CD4-positive, alpha-beta T cell treated with Interleukin-10 for 1 hour (primary cell): ENCODE measurements at regions not wholly inside any gene's neighbourhood (a gene's known extent, or its start where the extent isn't known, plus 50 kb on each side); places are given as distances from the start of the nearest gene placed in this dataset.

Experiments used
- DNase-seq: peaks from one replicate; pipeline ENCODE4 v3.0.0-alpha.2; 2020

DNA sequence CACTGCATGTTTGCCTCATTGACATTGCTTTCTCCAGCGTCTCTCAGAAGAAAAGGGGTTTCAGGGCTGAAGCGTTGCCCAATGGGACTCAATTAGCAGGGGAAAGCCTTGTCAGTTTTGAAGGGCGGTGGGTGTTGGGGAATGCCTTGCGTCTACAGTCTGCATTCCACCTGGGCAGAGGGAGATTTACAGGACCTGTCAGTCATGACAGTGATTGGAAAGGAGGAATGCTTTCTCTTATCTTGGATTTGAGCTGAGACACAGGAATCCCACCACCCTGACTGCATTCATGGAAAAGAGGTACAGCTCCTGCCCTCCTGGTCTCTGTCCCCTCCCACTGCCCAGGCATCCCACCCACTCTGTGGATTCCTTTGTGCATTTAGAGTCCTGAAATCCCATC is 123.9 kb downstream of the ACKR3 start:
- no peak for DNase-seq

DNA sequence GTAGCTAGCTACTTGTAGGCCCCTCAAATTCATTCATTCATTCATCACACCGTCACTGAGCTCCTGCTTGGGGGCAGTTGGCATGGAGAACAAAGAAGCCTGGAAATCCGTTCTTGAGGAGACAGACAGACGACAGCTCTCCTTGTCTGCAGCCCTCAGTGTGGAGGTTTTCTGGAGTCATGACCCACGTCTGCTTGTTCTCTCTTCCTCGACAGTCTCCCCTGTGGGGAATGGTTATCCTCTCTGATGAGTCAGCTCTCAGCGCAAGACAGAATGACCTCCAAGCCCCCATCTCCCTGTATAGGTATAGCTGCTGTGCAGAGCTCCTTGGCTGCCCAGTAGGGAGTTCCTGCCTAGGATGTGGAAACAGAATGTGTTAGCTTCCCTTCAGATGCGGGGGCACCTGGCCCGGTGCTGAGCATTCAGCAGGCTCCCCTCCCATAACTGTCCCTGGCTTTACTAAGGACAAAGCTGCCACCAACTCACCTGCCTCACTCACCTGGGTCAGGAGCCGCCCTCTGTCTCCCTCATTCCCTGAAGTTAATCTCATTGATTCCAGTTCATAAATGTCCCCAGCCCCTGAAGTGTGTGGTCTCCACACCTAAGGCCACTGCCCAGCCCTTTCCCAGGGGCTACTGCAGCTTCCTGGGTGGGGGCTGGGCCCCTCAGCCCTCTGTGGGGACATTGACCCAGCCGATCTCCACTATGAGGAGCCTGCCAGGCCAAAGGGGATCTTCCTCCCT is 124.7 kb downstream of the ACKR3 start:
- DNase-seq: no peak

DNA sequence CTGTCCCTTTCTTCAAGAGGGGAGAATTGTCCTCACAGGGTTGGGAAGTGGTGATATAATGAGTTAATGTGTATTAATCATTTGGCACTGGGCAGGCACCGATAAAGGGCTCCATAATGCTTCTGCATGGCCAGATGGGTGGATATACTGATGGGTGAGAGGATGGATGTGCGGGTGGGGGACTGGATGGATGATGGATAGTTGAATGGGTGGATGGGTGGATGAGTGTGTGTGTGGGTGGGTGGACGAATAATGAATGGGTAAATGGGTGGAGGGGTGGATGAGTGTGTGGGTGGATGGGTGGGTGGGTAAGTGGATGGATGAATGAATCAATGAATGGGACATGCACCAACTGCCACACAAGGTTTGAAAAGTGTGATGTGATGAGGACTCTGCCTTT is 127.2 kb downstream of the ACKR3 start:
- no peak for DNase-seq

DNA sequence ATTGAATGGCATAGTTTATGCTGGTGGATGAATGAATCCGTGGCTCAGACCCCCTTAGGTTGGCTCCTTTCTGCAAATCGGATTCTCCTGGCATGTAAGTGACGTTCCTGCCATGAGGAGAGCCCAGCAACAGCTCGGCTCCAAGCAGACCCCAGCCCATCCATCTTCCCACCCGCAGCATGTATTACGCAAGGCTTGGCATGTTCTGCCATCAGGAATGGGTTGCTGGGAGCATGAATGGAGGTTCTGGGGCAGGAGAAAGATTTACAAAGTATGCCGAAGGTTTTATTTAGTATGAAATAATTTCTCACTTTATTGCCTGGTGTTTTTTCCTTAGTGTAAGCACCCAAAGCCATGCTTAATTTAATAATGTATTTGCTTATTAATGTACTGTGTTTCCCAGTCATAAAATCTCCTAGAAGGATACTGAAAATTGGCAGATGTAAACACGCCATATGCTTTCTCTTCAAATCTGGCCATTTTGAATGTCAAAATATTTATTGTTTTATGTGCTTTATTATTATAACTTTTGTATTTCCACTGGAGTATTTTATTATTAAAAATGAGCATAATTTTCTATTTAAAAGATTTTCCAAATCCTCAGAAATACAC is 128.5 kb downstream of the ACKR3 start:
- no peak for DNase-seq

- no peak for DNase-seq
Measured at GRCh38 chr2:236700703-236701102, 131.1 kb downstream of the ACKR3 start.

- no peak for DNase-seq
Measured at GRCh38 chr2:236702657-236703372, 133.2 kb downstream of the ACKR3 start.

GRCh38 chr2:236703373-236703709 is 133.7 kb downstream of the ACKR3 start:
- no peak for DNase-seq

DNA sequence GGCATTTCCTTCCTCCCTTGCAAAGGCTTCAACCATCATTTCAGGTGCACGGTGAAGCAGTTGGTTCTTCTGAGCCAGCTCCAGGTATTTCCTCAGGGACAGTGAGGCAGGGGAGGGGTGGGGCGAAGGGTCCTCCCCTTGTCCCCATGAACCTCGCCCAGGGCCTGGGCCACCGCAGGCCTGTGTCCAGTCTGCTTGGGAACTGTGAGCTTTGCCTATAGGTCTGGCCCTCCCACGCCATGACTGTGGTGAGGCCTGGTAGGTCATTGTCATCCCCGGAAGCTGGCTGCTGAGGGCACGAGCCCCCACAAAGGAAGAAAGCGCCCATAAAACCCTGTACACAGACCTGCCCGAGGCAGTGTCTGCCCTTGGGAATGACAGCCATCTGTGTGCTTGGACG is 134.3 kb downstream of the ACKR3 start:
- DNase-seq: no peak

- DNase-seq: no peak
Measured at GRCh38 chr2:236704887-236705286, 135.3 kb downstream of the ACKR3 start.

DNA sequence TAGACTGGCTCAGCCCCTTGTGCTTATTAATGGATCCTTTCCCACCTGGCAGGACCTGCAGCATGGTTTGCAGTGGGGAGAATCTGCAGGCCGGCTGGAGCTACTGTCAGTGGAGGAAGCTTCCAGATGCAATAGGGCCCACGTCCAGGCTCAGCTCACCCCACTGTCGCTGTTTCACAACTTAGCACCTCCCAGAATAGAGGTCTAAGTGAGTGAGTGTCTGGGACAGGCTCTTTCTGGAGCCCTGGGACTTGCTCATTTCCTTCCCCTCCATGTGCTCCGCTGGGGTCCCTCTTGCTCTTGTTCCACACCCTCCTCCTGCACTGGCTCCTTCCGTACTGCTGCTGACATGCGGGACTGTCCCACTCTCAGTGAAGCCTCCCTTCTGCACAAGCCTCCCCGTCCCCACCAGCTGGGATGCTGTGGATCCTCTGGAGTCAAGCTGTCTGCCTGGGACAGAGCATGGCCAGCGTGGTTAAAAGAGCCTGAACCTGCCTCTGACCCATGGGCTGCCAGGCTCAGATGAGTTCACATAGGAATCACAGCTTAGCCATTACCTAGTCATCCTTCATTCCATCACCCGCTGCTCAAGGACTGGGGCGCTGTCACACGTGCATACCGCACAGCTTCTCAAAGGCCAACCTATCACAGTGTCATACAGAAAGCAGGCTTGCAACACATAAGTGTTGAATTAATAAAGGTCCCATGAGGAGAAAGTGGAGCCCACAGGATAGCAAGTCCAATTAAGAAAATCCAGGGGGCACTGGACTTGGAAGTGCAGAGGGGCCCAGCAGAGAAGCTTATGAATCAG is 135.9 kb downstream of the ACKR3 start:
- DNase-seq: no peak

DNA sequence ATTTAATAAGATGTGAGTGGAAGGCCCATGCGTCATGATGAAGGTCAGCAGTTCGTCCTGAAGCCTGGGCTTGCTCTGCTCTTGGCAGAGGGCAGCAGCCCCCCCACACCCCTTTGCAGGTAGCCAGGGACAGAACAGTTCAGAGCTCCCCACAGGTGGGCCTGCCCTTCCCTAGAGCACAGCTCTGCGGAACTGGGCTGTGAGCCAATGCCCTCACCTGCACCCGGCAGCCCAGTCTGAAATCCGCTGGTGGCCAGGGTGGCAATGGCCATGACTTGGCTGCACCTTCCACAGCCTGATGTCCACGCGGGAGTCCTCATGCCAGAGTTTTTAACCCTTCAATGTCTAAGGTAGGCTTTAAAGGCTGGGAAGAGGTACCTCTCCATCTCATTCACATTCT is 136.7 kb downstream of the ACKR3 start:
- DNase-seq: no peak

DNA sequence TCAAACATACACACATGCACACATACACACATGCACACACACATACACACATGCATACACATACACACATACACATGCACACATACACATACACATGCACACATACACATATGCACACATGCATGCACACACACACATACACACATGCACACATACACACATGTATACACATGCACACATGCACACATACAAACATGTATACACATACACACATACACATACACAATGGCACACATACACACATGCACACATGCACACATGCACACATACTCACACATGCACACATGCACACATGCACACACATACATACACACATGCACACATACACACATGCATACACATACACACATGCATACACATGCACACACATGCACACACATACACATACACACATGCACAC is 137.2 kb downstream of the ACKR3 start:
- DNase-seq: no peak

DNA sequence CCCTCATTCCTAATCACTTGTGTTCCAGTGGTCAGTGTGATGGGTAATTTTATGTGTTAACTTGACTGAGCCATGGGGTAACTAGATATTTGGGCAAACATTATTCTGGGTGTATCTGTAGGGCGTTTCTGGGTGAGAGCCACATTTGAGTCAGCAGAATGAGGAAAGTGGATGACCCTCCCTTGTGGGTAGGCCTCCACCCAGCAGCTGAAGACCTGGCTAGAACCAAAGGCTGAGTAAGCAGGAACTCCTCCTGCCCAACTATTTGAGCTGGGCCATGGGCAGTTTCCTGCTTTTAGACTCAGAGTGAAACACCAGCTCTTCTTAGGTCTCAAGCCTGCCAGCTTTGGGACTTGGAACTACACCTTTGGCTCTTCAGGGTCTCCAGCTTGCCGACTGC is 141.8 kb downstream of the ACKR3 start:
- DNase-seq: peak; percentile 2

DNA sequence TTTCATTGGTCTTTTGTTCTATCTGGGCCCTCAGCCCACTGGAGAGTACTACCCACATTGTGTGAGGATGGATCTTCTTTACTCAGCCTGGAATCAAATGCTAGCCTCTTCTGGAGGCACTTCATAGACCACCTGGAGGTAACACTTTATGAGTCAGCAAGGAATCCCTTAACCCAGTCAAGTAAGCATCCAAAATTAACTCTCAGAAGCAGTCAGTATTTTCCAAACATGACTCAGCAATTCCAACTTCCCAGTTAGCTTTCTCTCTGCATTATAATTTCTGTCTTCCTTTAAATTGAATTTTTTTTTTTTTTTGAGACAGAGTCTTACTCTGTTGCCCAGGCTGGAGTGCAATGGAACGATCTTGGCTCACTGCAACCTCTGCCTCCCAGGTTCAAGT is 142.7 kb downstream of the ACKR3 start:
- no peak for DNase-seq

DNA sequence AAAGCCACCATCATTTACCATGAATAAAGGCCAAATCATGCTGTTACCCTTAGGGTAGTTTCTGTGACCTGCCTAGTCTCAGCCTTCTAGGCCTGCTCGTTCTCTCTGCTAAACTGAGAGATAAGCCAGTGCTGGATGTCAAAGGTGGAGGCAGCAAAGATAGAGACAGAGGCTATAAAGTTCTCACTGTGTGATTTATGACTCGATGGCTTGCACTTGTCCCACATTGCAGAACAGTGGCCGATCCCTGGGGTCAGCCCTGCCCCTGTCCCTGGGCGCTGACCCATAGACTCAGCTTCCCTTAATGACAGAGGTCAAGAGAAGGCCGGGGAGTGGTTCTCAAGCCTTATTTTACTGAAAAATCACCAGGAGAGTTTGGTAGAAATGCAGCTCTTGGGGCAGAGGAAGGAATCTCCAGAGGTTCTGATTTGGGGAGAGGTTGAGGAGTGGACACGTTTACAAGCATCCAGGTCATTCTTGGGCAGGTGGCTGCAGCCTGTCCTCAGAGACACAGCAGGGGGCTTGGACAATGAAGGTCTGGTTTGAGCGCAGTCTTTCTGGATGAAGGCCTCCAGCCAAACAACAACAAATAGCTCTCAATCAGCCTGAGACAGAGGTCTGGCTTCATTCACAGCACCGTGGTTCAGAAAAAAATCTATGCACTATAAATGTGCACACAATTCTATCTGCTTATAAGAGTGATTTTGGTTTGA is 143.5 kb downstream of the ACKR3 start:
- no peak for DNase-seq

- no peak for DNase-seq
Measured at GRCh38 chr2:236714080-236714479, 144.5 kb downstream of the ACKR3 start.

DNA sequence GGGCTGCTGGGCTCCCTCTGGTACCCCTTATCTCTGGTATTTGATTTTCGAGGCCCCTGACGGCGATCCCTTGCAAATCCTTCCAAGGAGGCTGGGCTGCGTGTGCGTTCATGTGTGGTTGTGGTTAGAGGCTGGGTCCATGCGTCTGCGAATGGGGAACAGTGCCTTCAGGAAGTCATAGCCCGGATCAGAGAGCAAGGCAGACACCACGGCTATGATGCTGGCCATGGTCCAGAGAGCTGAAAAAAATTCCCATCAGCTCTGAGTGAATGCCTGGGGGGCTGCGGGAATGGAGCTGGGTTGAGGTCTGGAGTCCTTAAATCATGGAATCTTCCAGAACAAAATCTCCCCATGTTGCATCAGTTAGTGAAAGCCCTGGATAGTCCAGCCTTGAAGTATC is 145.5 kb downstream of the ACKR3 start:
- DNase-seq: no peak

DNA sequence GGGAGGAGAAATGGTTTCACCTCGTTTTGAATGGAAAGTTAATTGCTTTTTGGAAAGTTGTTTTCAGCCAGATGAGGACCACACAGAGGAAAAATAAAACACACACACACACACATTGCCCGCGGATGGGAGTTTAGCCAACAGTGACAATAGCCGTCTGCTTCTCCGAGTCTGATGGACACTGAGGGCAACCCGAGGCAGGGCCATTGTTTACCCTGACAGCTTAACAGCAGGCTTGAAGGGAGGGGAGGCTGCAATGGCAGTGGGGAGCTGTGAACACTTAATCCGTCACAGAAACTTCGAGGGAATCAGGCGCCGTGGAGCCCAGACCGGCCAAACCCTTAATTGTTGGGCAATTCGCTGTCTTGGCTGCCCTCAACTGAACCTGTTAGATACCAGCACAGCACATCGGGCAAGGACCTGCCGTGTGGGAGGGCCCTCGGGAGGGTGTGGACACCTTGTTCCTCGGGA is 145.9 kb downstream of the ACKR3 start:
- DNase-seq: no peak

- no peak for DNase-seq
Measured at GRCh38 chr2:236717120-236717519, 147.5 kb downstream of the ACKR3 start.

- no peak for DNase-seq
Measured at GRCh38 chr2:236717729-236718128, 148.1 kb downstream of the ACKR3 start.

DNA sequence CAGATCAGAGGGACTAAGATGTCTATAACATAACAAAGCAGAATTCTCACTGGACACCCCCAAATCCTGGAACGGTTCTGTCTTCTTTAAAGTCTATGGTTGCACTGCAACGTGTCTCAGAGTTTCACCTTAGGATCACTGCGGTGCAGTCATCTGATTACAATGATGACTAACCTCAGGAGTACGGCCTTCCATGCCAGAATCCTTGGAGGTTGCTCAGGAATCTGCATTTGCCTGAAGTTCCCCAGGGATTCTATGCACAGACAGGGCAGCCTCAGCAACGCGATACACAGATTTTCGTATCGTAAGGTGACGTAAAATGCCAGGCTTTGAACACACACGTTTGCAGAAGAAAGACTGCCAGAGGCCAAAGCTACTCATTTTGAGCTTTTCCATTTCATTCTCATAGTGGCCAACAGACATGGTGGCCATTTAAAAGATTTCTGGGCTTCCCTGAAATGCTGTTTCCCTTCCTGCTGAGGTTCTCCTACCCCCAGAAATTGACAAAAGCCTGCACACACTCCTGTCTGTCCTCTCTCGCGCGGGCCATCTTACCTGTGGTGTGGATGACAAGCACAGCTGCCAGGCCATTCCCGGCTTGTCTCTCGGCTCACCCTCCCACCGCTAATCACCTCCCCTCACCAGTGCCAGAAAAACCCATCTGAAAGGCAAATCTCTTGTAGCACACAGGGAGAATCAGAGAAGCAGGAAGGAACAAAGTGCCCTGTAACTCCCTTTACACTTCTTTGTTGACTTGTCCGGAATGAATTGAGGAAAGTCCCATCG is 148.8 kb downstream of the ACKR3 start:
- DNase-seq: no peak

- DNase-seq: no peak
Measured at GRCh38 chr2:236719192-236719635, 149.6 kb downstream of the ACKR3 start.
